GM21825 (cell line): ENCODE measurements at regions not wholly inside any gene's neighbourhood (a gene's known extent, or its start where the extent isn't known, plus 50 kb on each side); places are given as distances from the start of the nearest gene placed in this dataset.
A peak's percentile ranks its signal among the peaks of the same experiment; 100 is the strongest.

Source experiments
- ATAC-seq: cut with Tn5 transposase; IDR thresholded peaks from one replicate; pipeline ENCODE4 v1.9.1; 2021; ENCODE audit warnings: mild to moderate bottlenecking, moderate library complexity; ENCODE audit not compliant: unreplicated experiment

DNA sequence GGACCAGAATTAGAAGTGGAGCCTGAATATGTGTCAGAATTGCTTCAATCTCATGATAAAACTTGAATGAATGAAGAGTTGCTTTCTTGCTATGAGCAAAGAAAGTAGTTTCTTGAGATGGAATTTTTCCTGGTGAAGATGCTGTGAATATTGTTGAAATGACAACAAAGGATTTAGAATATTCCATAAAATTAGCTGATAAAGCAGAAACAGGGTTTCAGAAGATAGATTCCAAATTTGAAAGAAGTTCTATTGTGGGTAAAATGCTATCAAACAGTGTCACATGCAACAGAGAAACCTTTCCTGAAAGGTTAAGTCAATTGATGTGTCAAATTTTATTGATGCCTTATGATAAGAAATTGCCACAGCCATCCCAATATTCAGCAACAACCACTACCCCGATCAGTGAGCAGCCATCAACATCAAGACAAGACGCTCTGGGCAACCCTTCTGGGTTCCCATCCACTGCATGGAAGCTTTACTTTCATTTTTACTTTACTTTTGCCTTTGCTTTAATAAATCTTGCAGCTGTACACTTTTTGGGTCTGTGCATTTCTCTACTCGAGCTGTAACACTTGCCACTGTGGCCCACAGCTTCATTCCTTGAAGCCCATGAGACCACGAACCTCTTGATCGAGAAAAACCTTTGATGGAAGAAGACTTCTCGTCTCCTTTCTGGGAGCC, 104.0 kb upstream of the SSTR1 start:
- ATAC-seq = no peak

DNA sequence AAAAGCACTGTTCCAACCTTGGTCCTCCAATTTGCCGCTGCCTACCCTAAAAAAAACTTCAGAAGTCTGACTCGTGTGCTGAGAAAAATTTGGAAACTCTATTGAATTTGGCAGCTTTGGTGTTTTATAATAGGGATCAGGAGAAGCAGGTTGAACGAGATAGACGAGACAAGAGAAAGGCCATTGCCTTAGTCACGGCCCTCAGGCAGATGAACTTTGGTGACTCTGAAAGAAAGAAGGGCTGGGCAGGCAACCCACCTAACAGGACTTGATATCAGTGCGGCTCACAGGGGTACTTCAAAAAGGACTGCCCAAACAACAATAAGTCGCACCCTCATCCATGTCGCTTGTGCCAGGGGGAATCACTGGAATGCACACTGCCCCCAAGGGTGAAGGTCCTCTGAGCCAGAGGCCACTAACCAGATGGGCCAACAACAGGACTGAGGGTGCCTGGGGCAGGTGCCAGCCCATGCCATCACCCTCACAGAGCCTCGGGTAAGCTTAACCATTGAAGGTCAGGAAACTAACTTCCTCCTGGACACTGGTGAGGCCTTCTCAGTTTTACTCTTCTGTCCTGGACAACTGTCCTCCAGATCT, 102.5 kb upstream of the SSTR1 start:
- ATAC-seq = no peak

DNA sequence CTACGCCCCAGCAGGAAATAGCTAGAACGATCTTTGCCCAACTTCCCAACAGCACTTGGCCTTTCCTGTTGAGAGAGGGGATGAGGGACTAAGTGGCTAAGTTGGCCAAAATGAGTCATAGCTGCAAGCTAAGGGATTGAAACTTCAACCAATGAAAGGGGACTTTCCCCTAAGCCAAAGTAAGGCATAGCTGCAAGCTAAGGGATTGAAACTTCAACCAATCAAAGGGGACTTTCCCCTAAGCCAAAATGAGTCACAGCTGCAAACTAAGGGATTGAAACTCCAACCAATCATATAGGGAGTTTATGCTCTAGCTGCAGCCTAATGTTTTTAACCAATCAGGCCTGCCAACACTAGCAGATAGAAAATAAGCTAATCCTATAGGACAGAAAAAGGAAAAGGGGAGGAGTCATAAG, 100.5 kb upstream of the SSTR1 start:
- peak; percentile 69 for ATAC-seq

DNA sequence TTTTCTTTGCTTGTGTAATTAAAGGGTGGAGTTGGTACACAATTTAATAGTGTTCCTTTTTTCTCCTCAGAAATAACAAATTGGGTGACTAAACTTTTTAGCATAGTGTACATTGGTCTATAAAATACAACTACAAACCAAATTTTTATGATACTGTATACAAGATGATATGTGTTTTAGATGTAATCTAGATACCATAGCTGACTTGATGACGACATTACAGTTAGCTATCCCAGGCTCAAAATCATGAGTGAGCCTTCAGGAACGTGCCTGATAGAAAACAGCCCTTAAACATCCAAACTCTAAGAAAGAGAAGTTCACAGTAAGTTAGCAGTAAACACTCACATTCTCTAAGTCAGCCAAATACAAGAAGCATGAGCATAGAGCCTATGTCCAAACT, 99.0 kb upstream of the SSTR1 start:
- ATAC-seq = no peak

DNA sequence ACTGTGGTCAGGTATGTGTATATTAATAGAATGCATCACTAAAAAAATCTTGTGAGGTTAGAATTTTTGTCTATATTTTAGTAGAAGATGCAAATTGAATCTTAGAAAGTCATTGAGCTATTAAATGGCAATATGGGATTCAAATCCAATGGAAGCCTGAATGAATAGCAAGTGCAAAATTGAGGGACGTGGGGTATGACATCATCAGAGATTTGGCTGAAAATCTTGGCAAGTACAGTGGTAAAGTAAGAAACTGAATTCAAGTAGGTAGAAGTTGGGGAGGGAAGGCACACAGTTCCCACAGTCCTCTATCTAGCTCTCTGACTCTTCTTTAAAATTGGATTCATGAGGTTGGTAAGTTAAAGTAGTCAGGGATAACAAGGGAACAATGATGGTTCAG, 97.4 kb upstream of the SSTR1 start:
- ATAC-seq = no peak

DNA sequence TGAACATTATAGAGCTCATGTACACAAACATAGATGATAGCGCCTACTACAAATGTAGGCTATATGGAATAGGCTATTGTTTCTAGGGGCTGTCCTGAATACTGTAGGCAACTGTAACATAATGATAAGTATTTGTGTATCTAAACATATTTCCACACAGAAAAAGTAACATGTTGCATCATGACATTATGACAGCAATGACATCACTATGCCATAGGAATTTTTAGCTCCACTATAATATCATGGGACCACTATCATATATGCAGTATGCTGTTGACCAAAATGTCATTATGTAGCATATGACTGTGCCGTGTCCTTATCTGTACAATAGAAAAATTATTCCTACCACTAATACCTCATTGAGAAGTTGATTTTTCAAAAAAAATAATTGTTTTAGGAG, 96.7 kb upstream of the SSTR1 start:
- ATAC-seq = no peak

DNA sequence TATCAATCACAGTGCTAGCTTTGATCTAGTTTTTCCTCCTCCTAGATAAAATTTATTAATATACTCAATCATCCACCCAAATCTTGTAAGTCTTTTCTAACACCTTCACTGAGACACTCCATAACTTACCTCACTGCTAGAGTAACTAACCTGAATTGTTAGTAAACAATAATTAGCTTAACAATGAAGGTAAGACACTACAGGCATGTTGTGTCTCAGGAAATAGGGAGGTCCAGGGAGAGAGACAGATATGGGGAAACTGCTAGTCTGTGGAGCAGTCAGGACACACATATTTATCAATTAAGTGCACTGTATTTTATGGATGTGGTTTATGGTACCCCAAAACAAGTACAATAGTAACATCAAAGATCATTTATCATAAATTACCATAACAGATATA, 94.2 kb upstream of the SSTR1 start:
- ATAC-seq = no peak

DNA sequence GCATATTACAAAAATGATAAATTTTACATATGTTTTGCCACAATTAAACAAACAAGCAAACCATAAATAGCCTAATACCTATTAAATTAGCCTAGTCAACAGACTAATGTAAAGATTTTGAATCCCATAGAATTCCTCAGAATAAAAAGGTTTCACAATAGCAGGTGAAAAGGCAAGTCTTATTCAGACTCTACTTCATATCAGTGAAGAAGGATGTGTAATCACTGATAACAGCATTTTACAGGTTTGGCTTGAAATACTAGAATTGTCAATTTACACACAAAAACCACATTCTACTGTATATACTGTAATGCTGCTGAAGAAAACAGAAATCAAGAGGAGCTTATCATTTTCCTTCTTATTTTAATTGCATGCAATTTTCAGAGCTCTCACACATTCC, 90.8 kb upstream of the SSTR1 start:
- no peak for ATAC-seq

DNA sequence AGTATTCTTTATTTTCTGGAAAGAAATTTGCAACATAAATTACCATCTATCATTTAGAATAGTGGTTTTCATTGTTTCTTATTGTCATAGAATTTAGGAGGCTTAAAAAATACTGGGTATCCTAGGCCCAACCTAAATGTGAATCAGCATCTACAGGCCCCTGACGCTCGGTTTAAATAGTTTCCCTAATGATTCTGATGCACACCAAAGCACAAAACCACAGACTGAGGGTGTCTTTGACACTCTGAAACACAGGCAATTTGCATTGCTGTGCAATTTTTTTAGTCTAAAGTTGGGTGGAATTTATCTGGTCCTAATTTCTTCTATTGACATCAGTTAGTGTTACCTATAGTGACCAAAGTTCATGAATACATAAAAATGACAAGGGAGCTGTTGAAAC, 87.6 kb upstream of the SSTR1 start:
- ATAC-seq = no peak

DNA sequence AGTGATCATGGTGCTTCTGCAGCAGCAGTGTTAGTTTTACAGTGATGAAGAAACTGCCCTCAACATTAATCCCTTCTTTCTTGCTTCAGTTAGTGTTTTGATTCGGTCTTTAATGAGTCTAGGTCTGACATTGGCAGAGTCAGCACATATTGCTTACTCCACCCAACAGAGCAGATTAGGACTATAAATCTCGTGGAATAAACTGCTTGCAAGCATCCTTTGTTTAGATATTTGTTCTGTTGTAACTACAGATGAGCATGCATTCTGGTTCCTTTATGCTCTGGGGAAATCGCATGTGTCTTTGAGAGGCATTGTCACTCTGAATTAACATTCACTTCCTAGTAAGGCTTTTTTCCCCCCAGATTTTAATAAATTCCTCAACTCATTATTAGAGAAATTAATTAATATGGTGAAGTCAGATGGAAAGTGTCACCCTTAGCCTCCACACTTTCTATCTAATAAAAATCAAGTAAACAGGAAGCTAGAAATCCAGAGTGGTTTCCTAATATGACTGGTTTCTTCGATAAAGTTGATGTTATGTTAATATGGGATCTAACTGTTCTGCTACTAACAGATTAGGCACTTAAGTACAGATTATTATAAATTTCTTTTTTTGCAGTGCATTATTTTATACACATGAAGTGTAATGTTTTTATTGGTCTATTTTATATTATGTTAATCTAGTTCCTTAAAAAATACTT, 86.2 kb upstream of the SSTR1 start:
- no peak for ATAC-seq

DNA sequence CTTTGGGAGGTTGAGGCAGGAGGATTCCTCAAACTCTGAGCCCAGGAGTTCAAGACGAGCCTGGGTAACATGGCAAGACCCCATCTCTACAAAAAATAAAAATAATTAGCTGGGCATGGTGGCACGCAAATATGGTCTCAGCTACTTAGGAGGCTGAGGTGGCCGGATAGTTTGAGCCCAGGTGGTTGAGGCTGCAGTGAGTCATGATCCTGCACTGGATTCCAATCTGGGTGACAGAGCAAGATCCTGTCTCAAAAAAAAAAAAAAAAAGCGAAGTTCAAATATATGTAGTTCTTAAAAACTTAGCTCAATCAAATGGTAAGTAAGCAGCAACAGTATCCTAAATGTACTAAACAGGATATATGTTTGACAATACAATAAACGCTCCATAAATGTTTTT, 85.5 kb upstream of the SSTR1 start:
- no peak for ATAC-seq

DNA sequence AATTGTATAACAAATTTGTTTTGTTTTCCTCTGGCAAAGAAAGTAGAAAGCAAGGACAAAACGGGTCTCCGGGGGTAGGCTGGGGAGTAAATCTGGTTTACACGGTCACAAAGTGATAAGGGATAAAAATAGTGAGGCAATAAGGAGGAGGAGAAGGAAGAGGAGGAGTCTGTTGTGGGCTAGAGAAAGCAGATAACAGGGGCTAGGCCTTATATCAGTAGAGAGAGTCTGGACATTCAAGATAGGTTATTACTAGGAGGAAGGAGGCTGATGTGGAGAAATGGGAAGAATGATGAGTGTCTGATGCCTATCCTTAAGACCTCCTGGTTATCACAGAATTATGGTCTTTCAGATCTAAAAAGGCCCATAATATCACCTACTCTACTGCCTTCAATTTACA, 83.2 kb upstream of the SSTR1 start:
- no peak for ATAC-seq

DNA sequence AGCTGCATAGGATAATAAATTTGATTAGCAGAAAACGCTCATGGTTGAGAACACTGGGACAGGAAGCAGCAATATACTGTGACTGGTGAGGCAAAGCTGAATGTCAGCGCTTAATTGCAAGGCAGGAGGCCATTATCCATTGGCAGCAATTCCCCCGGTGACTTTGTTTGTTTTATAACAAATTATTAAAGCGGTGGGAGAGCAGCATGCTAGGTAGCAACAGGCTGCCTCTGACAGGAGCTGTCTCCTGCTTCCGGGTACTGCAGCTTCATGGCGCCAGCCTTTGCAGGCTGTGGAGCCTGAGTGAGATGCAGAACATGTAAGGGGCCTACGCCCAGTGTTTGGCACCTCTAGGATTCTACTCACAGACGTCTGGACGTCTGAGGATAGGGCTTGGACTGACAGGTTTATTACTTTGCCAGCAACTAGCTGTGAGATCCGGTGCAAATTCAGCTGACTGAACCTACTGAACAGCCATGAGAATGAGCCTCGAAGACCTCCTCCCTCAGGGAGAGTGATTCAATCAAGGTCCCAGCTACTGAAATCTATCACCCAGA, 82.1 kb upstream of the SSTR1 start:
- ATAC-seq = no peak

DNA sequence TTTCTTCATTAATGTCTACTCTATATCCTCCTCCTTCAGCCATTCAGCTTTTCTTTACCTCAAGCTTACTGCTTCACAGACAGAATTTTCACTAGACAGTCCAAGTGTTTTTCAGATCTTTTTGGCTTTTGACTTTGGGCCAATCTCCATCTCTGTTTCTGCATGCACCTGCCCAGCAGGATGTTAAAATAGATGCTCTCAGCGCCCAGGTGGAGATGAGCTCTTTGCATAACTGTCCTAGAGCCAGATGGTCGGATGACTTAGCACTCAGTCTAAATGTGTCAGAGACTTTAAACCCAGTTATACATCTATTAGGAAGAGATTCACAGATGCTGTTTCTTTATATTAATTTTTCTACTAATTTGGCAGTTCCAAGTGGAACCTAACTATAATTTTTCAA, 80.3 kb upstream of the SSTR1 start:
- ATAC-seq = no peak

DNA sequence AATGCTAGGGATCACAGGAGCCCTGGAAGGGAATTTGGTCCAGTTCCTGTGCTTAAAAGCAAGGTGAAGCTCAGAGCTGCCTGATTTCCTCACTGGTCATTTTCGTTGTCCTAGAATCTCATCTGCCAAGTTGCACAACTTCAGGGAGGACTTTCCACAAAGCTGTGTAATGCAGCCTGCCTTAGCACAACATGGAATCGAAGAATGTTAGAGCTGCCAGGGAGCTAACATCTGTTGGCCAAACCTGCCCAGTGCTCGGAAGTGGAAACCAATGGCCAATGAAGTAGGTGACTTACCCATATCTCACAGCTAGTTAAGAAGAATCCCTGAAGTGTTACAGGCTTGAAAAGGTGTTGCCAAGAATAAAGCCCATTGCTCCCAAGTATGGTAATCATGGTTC, 79.9 kb upstream of the SSTR1 start:
- no peak for ATAC-seq

DNA sequence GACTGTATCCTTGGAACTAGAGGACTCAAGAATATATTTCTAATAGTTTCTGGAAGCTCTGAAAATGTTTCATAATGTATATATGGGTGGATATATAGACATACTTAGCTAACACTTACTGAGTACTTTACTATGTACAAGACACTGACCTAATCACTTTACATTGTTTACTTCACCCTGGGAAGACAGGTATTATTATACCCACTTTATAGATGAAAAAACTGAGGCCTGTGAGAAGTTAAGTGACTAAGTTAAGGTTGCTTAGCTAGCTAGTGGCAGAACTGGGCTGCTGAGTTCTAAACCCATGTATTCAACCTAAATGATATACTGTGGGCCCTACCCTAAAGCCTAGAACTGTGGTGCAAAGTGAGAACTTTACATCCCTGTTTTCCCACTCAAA, 79.1 kb upstream of the SSTR1 start:
- no peak for ATAC-seq

DNA sequence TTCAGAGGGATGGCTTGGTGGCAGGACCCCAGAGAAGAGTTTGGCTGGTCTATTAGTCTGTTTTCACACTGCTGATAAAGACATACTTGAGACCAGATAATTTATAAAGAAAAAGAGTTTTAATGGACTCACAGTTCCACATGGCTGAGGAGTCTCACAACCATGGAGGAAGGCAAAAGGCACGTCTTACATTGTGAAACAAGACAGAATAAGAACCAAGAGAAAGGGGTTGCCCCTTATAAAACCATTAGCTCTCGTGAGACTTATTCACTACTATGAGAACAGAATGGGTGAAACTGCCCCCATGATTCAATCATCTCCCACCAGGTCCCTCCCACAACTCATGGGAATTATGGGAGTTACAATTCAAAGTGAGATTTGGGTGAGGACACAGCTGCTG, 78.5 kb upstream of the SSTR1 start:
- no peak for ATAC-seq

DNA sequence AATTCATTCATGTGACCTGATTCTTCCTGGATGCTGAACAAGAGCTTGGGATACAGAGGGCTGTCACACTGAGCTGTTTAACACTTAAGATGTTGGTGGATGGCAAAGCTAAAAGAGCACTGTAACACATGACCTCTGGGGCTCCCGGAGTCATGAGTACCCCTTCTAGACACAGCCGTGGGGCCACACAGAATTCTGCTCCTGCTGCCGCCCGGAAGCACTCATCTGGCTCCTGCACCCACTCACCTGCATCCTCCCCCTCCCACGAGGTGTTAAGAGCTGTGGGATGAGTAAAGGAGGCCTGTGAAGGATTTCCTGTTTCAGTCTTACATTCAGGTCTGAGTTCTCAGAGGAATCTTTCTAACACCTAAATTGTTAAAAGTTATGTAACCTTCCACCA, 78.0 kb upstream of the SSTR1 start:
- ATAC-seq = no peak

DNA sequence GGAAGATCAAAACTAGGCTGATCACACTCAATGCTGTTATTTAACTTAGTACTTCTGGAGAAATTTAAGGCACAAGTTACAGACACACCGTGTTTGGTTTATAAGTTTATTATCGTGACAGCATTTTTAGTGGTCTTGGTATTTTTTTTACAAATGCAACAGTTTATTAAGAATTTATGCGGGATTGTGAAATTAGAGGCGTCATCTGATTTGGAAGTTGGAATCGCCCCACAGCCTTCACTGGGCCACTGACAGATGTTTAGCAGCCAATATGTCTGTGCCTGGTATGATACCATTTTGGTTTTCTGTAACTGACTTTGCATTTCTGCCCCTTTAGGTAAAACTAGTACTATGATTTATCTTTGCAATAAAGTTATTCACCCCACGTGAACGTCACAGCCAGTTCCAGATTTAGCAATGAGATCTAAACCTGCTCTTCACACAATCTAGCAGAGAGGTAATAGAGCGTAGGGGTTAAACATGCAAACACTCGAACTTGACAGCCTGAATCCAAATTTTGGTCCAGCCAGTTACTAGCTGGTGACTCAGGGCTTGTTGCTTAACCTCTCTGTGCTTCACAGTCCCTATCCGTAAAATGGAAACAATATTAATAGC, 73.2 kb upstream of the SSTR1 start:
- ATAC-seq = no peak

DNA sequence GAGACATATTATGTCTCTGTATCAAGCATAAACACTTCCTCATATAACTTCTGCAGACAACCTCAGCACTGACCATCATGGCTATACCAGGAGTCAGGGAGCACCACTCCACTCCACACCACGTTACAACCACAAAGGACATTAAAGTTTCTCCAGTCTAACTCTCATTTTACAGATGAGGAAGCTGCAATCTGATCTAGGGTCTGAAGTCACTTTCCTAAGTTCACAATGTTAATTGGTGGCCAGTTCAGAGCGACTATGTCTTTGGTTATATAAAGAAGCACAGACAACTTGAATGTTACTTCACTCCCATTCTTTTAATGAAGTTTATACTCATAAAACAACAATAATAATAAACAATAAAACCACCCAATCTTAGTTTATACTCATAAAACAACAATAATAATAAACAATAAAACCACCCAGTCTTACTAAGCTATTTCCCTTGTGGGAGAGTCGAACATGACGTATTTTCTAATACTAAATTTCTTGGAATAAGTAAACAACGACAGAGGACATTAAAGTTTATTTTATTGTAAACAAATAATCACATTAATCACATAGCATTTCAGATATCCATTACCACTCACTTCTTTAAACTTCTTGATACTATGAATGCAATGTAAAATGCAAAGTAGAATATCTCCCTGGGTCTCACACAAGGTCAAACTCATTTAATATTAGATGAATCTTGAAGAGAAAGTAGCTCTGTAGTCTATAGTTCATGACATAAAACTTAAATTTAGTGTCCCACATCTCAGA, 72.4 kb upstream of the SSTR1 start:
- ATAC-seq = no peak

DNA sequence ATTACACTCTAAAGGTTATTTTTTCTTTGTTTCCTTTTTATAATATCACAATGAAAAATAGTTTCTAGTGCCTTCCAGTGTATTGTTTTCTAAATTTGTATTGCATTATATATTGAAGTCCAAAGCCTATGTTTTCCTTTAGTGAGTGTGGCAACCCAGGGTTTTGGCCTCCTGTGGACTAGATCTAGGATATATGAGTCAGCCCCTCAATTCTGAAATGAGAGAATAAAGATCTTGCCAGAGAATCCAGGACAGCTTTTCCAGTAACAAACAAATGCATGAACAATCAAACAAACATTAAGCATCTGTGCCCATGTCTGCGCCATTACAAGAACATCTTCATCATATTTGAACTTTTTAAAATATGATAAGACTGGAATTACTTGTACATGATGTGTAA, 70.7 kb upstream of the SSTR1 start:
- ATAC-seq = no peak
